ENCODE measurements at regions not wholly inside any gene's neighbourhood (a gene's known extent, or its start where the extent isn't known, plus 50 kb on each side); places are given as distances from the start of the nearest gene placed in this dataset.

GRCh38 chr2:62300925-62301324 lies 105.0 kb downstream of the B3GNT2 start:
- 39 to 100% (median 83%) methylated on average over 1 to 4 of the region's 4 CpGs; no CpG with 5 or more reads in 2 of the 10 experiments for WGBS, 10 experiments
- in situ Hi-C loops (cut with MboI; ENCODE audit: low pct_unique_long_range_greater_than_20kb in 2 of 9, low sequenced_read_pairs in 9 of 9, unreplicated experiment in 9 of 9): no loop called here
- no peak overlapping the region for H3K4me3 ChIP-seq

GRCh38 chr2:62297624-62298010 lies 101.7 kb downstream of the B3GNT2 start:
- WGBS, 10 experiments: 0 to 88% (median 0%) methylated on average over 1 to 3 of the region's 3 CpGs; no CpG with 5 or more reads in 7 of the 10 experiments
- in situ Hi-C loops (cut with MboI; ENCODE audit: low pct_unique_long_range_greater_than_20kb in 2 of 9, low sequenced_read_pairs in 9 of 9, unreplicated experiment in 9 of 9): no loop called here
- H3K4me3 ChIP-seq: no peak overlapping the region
- ATAC-seq (replicated peaks in 6 of 8): peak in 1 of 8 experiments; percentile 41
- H3K4me1 ChIP-seq (replicated peaks in 1 of 2): peaks cover 0 to 5% of the 10 kb centered on the region in 2 donors
- no peak overlapping the region for H3K27ac ChIP-seq

More at GRCh38 chr2:62300925-62301324, 105.0 kb downstream of the B3GNT2 start:
- H3K27ac ChIP-seq: no peak overlapping the region
- no peak for ATAC-seq (replicated peaks in 6 of 8)
- peaks cover 0 to 2% of the 10 kb centered on the region in 2 donors for H3K4me1 ChIP-seq (replicated peaks in 1 of 2)

DNA sequence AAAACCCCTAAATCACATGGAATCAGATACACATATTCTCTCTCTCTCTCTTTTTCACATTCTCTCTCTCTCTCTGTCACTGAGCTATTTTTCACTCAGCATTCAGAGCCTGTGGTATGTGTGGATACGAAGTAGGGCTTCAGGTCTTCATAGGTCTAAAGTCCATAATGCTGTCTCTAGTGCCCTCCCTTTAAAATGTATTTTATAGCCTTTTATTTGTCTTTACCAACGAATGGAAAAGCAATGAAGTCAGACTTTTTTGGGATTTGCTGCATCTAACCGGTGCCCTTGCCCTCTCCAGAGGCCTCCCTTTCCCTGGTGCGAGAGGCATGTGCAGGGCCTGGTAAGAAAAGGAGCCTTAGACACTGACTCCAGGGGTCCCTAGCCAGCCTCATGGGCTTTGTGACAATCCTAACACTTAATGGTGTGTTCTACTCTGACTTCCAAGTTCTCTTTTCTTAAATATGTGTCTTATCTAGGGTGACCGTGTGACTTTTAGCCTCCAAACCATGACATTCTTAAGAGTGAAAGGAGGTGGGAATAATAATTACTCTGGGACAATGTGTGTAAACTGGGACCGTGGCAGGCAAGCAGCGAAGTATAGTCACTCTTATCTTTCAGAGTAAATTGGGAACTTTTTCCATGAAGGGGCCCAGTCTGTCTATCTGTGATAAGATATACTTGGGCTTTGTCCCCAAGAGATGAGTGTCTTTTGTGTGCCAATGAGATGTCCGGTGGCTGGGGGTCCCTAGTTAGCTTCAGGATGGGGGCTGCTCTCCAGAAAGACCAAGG lies 101.1 kb downstream of the B3GNT2 start:
- Histone ChIP-seq H3K4me1 (replicated peaks in 1 of 2) (peaks cover 0 to 5% of the 10 kb centered on the region in 2 donors), H3K27ac (no peak overlapping the region), H3K4me3 (no peak overlapping the region)
- no peak for ATAC-seq (replicated peaks in 6 of 8)
- 37 to 100% (median 81%) methylated on average over 2 to 6 of the region's 8 CpGs; no CpG with 5 or more reads in 1 of the 10 experiments for WGBS, 10 experiments
- in situ Hi-C loops (cut with MboI; ENCODE audit: low pct_unique_long_range_greater_than_20kb in 2 of 9, low sequenced_read_pairs in 9 of 9, unreplicated experiment in 9 of 9): no loop called here

DNA sequence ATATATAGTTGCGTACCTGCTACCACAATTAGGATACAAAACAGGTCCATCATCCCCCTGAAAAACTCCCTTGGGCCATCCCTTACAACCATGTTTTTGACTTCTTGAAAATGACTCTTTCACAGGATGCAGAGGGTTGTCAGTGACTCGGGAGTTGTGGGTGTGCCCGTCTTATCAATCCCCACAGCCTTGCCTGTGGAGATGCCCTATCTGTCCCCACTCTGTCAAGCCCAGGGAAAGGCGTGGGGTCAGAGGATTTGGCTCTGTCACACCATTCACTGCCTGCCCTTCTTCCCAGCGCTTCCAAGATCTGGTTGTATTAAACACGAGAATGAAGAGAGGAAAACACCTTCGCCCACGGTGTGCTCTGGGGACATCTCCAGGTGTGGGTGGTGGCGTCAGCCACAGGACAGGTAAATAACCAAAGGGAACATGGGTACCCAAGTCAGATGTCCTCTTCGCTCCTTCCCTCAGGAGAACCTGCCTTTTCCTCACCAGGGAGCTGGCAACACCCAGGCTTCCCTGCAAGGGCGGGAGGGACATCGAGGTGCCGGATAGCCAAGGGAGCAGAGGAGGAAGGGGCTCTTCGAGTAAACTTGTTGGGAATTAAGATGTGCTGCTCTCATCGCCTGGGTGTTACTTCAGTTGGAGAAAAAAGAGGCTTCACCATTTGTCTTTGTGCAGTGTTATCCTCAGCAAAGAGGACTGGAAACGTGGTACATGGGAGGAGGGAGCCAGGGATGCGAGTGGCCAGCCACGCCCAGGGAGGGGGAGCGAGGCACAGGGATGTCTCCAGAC lies 100.3 kb downstream of the B3GNT2 start:
- in situ Hi-C loops (cut with MboI; ENCODE audit: low pct_unique_long_range_greater_than_20kb in 2 of 9, low sequenced_read_pairs in 9 of 9, unreplicated experiment in 9 of 9): no loop called here
- Histone ChIP-seq H3K27ac (no peak overlapping the region), H3K4me3 (no peak overlapping the region), H3K4me1 (replicated peaks in 1 of 2) (peaks cover 0 to 5% of the 10 kb centered on the region in 2 donors)
- 37 to 100% (median 84%) methylated on average over 1 to 13 of the region's 19 CpGs; no CpG with 5 or more reads in 1 of the 10 experiments for WGBS, 10 experiments
- ATAC-seq (replicated peaks in 6 of 8): no peak

- in situ Hi-C loops (cut with MboI; ENCODE audit: low pct_unique_long_range_greater_than_20kb in 2 of 9, low sequenced_read_pairs in 9 of 9, unreplicated experiment in 9 of 9): no loop called here
- WGBS, 10 experiments: 20 to 82% (median 50%) methylated on average over 1 to 4 of the region's 18 CpGs; no CpG with 5 or more reads in 1 of the 10 experiments
- peaks cover 0 to 5% of the 10 kb centered on the region in 2 donors for H3K4me1 ChIP-seq (replicated peaks in 1 of 2)
- peak; percentile 49 to 97 (median 86) for ATAC-seq (replicated peaks in 6 of 8)
- no peak overlapping the region for H3K27ac ChIP-seq
- H3K4me3 ChIP-seq: no peak overlapping the region
These were observed 97.8 kb downstream of the B3GNT2 start for GRCh38 chr2:62293490-62294271.

- in situ Hi-C loops (cut with MboI; ENCODE audit: low pct_unique_long_range_greater_than_20kb in 2 of 9, low sequenced_read_pairs in 9 of 9, unreplicated experiment in 9 of 9): no loop called here
- ATAC-seq (replicated peaks in 6 of 8): no peak
- 76 to 100% (median 89%) methylated on average over 1 to 3 of the region's 6 CpGs; no CpG with 5 or more reads in 3 of the 10 experiments for WGBS, 10 experiments
- Histone ChIP-seq H3K4me3 (no peak overlapping the region), H3K4me1 (replicated peaks in 1 of 2) (peaks cover 0 to 5% of the 10 kb centered on the region in 2 donors), H3K27ac (no peak overlapping the region)
These were observed 97.2 kb downstream of the B3GNT2 start for GRCh38 chr2:62293151-62293489.

- Histone ChIP-seq H3K4me1 (replicated peaks in 1 of 2) (peaks cover 0 to 7% of the 10 kb centered on the region in 2 donors), H3K4me3 (no peak overlapping the region), H3K27ac (no peak overlapping the region)
- in situ Hi-C loops (cut with MboI; ENCODE audit: low pct_unique_long_range_greater_than_20kb in 2 of 9, low sequenced_read_pairs in 9 of 9, unreplicated experiment in 9 of 9): no loop called here
- WGBS, 10 experiments: 33 to 93% (median 80%) methylated on average over 1 to 4 of the region's 4 CpGs; no CpG with 5 or more reads in 4 of the 10 experiments
- ATAC-seq (replicated peaks in 6 of 8): no peak
These were observed 96.3 kb downstream of the B3GNT2 start for GRCh38 chr2:62292190-62292589.

DNA sequence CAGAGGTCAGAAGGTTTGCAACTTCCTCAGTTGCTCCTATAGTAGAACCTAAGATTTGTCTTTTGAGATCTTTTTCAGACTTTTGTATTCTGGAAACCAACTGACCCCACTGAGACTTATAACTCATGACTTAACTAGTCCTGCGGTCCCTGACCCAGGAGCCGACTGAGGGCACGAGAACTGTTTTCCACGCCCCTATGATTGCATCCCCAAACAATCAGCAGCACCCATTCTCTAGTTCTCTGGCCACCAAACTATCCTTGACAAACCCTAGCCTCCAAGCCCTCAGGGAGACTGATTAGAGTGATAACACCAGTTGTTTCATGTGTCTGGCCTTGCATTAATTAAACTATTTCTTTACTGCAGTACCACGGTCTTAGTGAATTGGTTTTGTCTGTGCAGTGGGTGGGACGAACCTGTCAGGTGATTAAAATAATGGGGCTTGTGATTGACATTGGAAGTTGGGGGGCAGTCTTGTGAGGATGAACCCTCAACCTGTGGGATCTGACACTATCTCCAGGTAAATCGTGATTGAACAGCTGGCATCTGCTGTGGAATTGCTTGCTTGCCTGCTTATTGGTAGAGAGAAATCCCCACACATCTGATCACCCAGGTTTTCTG lies 95.7 kb downstream of the B3GNT2 start:
- no peak overlapping the region for H3K4me3 ChIP-seq
- in situ Hi-C loops (cut with MboI; ENCODE audit: low pct_unique_long_range_greater_than_20kb in 2 of 9, low sequenced_read_pairs in 9 of 9, unreplicated experiment in 9 of 9): no loop called here
- peaks cover 0 to 7% of the 10 kb centered on the region in 2 donors for H3K4me1 ChIP-seq (replicated peaks in 1 of 2)
- 80 to 100% (median 95%) methylated on average over 1 to 7 of the region's 7 CpGs; no CpG with 5 or more reads in 4 of the 10 experiments for WGBS, 10 experiments
- H3K27ac ChIP-seq: no peak overlapping the region
- ATAC-seq (replicated peaks in 6 of 8): no peak

DNA sequence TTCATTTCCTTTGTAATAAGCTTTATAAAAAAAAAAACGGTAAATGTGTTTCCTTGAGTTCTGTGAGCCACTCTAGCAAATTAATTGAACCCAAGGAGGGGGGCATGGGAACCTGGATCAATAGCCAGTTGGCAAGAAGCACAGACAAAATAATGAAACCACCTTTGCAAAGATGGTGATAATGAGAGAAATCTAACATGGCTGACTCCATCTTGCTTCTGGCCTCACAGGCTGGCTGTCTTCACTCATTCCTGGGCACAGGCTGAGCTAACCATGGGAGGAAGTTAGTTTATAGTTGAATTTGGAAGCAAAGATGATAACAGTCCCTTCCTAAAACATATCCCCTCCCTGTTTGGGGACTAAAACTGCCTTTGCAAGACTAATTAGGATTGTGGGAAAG lies 95.1 kb downstream of the B3GNT2 start:
- in situ Hi-C loops (cut with MboI; ENCODE audit: low pct_unique_long_range_greater_than_20kb in 2 of 9, low sequenced_read_pairs in 9 of 9, unreplicated experiment in 9 of 9): no loop called here
- peaks cover 0 to 7% of the 10 kb centered on the region in 2 donors for H3K4me1 ChIP-seq (replicated peaks in 1 of 2)

GRCh38 chr2:62287899-62288880 lies 92.3 kb downstream of the B3GNT2 start:
- WGBS, 10 experiments: 30 to 90% (median 73%) methylated on average over 1 to 7 of the region's 8 CpGs; no CpG with 5 or more reads in 1 of the 10 experiments
- Histone ChIP-seq H3K27ac (no peak overlapping the region), H3K4me1 (replicated peaks in 1 of 2) (peaks cover 0 to 2% of the 10 kb centered on the region in 2 donors), H3K4me3 (no peak overlapping the region)
- in situ Hi-C loops (cut with MboI; ENCODE audit: low pct_unique_long_range_greater_than_20kb in 2 of 9, low sequenced_read_pairs in 9 of 9, unreplicated experiment in 9 of 9): no loop called here
- ATAC-seq (replicated peaks in 6 of 8): peak; percentile 69 to 97 (median 94)

More for the DNA sequence above, 95.1 kb downstream of the B3GNT2 start:
- ATAC-seq (replicated peaks in 6 of 8): no peak
- Histone ChIP-seq H3K27ac (no peak overlapping the region), H3K4me3 (no peak overlapping the region)
- 13 to 100% (median 67%) methylated on average over 1 of the region's 1 CpG; no CpG with 5 or more reads in 5 of the 10 experiments for WGBS, 10 experiments

DNA sequence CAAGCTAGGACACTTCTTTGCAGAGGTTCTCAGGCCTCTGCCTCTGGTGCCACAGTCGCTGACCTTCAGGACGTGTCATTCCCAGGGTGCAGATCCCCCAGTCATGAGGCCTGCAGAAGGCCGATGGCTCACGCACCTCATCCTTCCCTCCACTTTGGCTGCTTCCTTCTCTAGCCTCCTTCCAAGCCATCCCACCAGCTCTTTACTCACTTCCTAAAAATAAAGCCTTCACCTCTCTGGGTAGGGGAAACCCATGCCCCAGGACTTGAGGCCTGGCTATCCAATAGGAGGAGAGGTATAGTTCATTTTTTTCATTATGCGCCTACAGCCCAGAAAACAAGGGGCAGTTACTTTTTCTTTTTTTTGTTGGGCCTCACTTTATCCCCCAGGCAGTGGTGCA lies 91.4 kb downstream of the B3GNT2 start:
- WGBS, 10 experiments: 80 to 100% (median 100%) methylated on average over 1 of the region's 5 CpGs; no CpG with 5 or more reads in 5 of the 10 experiments
- in situ Hi-C loops (cut with MboI; ENCODE audit: low pct_unique_long_range_greater_than_20kb in 2 of 9, low sequenced_read_pairs in 9 of 9, unreplicated experiment in 9 of 9): no loop called here
- Histone ChIP-seq H3K4me1 (replicated peaks in 1 of 2) (peaks cover 0 to 2% of the 10 kb centered on the region in 2 donors), H3K27ac (no peak overlapping the region), H3K4me3 (no peak overlapping the region)
- ATAC-seq (replicated peaks in 6 of 8): no peak
